ENCODE measurements at regions not wholly inside any gene's neighbourhood (a gene's known extent, or its start where the extent isn't known, plus 50 kb on each side); places are given as distances from the start of the nearest gene placed in this dataset.

DNA sequence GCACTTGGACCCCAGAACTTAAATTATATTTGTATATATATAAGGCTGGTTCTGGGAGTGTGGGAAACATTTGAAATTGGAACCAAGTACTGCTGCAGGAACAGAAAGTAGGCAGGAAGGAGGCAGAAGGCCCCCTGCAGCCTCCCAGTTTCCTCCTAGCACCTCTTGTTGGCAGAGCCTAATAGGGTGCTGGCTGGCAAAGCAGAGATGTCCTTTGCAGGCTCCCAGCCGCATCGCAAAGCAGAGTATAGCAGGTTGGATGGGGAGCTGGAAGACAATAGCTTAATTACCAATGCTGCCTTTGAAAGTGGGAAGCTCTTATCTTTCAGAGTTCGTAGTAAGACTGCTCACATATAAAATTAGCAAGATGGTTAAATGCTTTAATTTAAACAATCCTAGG, 370.8 kb upstream of the C11orf87 start:
- no peak for TF ChIP-seq ZNF384 (IDR thresholded peaks at IDR 0.05)
- TF ChIP-seq BHLHE40 (IDR thresholded peaks at IDR 0.05; ENCODE audit: borderline replicate concordance), result no peak
- no peak for TF ChIP-seq L3MBTL2 (conservative IDR thresholded peaks at IDR 0.05)
- no peak for TF ChIP-seq ELF4 (IDR thresholded peaks at IDR 0.05)
- TF ChIP-seq, protein P1, sequence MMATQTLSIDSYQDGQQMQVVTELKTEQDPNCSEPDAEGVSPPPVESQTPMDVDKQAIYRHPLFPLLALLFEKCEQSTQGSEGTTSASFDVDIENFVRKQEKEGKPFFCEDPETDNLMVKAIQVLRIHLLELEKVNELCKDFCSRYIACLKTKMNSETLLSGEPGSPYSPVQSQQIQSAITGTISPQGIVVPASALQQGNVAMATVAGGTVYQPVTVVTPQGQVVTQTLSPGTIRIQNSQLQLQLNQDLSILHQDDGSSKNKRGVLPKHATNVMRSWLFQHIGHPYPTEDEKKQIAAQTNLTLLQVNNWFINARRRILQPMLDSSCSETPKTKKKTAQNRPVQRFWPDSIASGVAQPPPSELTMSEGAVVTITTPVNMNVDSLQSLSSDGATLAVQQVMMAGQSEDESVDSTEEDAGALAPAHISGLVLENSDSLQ (IDR thresholded peaks at IDR 0.05), result no peak
- TF ChIP-seq FOXM1 (IDR thresholded peaks at IDR 0.05; ENCODE audit: borderline replicate concordance), result no peak
- no peak for TF ChIP-seq SP1 (IDR thresholded peaks at IDR 0.05)
- TF ChIP-seq HDGF (IDR thresholded peaks at IDR 0.05; ENCODE audit: borderline replicate concordance), result no peak
- no peak for TF ChIP-seq ARNT (IDR thresholded peaks at IDR 0.05)
- no peak for TF ChIP-seq FOXA1 (IDR thresholded peaks at IDR 0.05)
